SW 1271 (cell line): ENCODE measurements at regions not wholly inside any gene's neighbourhood (a gene's known extent, or its start where the extent isn't known, plus 50 kb on each side); places are given as distances from the start of the nearest gene placed in this dataset.
"Not testable (repeated sequence)": the region's sequence is repeated elsewhere in the genome, so short reads cannot be mapped to it uniquely, and the experiment has no call there.

ENCODE experiments used
- DNase-seq, 2 experiments: peaks; one replicate each; lab custom pipeline; 2025; lab: John Stamatoyannopoulos, UW

GRCh38 chr3:102682741-102683140 is 247.9 kb downstream of the ZPLD1 start:
- no peak for DNase-seq

GRCh38 chr3:102686792-102687191 is 252.0 kb downstream of the ZPLD1 start:
- no peak for DNase-seq

DNA sequence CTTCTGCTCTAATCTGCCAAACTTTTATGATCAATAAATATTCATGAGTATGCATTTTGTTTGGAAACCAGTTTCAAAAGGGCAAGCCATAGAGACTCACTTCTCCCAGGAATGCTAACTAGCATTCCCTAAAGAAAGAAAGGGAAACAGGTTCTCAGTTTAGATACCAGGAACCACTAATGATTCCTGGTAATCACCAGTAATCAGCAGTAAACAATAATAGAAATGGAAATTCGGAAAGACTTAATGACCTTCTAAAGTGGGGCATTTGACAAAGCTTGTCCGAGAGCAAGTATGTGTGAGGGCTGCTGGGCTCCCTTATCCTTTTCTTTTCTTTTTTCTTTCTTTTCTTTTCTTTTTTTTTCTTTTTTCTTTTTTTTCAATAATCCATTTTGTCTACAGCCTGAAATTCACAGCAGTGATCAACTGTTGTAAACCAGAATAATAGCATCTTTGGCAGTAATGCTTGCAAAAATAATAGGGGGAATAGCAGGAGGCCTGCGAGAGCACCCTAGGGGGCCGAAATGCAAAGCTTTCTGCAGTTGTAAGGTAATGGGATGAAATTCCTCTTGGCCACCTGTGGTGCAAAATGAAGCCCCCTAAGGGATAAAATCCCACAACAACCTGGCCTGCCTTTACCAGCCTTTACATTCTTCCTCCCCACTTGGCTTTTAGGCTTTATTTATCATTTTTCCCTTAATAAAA is 253.2 kb downstream of the ZPLD1 start:
- no peak for DNase-seq

DNA sequence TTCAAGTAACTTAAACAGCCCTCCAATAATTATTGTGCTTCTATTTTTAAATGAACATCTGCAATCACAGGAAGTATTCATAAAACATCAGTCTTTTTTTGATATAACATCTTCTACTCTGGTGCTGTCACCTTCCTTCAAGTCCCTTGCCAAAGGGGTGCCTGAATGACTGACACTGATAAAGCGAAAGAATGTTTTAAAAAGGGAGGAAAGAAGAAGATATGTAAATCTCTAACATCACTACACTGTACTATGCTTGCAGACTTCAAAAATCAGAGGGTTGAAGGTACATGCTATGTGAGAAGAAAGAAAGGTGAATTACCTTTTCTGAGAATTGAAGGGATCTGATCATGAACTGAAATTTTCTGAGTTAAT is 253.7 kb downstream of the ZPLD1 start:
- DNase-seq = no peak

DNA sequence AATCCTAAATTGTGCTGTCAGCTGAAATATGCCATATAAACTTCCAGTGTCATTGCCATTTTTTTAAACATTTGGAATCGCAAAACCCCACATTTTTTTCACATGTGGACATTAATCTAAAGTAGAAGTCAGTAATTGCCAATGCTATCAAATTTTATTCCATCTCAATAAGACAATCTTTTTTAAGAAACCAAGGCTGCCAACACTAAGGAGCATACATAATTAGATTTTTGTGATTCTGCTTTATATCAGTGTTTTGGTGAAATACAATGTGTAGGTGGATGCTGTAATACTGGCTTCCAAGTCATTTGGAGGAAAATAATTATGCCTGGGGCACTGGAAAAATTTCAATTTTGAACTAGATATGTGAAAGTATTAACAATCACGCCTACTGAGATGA is 256.7 kb downstream of the ZPLD1 start:
- DNase-seq = no peak

DNA sequence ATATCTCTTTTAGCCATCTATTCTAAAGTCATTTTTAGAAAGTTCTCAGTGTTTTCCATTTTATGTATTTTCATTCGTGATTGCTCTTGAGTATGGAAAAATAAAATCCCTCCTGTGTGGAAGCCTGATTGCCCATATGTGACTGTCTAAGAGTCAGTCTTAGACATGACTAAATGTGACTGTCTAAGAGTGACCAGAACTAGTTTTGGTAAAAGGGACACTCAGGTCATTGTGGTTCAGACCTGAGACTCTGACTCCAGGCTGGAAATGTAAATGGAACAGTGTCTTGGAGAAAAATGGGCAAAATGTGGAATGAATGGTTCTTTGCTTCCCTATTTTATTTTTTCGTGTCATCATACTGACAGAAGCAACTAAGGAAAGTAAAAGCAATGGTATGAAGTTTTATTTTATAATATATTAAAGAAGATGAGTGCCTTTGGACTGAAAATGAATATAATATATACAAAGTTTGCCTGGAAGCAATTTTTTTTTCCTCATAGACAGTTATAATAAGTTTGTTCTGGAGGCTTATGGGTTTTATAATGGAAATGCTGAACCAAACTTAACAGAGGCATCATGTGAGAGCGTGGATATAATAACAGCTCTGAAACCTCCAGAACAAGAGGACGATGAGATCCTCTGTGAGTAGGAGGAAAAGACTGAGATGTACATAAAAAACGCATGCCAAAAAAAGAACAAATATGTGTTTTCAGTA is 264.4 kb downstream of the ZPLD1 start:
- no peak for DNase-seq

DNA sequence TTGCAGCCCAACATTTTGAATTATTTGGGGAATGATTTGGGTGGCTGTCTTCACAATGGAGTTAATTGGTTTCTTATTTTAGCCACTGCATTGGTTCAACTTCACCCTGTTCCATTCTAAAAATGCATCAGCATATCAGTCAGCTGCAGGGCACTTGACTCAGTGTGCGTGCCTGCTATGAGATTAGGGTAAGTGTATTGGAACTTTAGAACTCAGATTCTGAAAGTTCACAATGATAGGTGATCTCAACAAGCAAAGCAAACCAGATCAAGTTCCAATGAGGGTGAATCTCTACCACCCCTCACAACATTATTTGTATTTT is 265.0 kb downstream of the ZPLD1 start:
- DNase-seq = no peak

DNA sequence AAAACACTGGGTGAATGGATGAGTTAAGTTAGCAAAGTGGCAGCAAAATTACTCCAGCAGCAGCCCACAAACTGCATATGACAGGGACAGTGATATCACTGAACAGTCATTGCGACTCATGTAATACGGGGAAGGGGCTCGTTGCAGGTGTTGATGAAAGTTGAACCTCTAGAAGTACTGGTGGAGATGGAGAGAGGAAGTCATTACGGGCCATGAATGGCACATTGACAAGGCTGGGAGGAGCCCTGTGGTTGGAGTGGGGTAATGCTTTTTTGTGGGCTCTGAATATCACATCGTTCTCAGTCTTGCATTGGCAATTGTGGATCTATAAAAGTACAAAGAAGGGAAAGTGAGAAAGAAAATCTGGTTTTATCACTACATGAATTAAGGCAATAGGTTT is 278.1 kb downstream of the ZPLD1 start:
- no peak for DNase-seq

GRCh38 chr3:102714567-102714966 is 279.8 kb downstream of the ZPLD1 start:
- DNase-seq = no peak

- DNase-seq = no peak
Measured at GRCh38 chr3:102715030-102715697, 280.3 kb downstream of the ZPLD1 start.

- DNase-seq = no peak
Measured at GRCh38 chr3:102718651-102719050, 283.8 kb downstream of the ZPLD1 start.

- no peak for DNase-seq
Measured at GRCh38 chr3:102722317-102722716, 287.5 kb downstream of the ZPLD1 start.

DNA sequence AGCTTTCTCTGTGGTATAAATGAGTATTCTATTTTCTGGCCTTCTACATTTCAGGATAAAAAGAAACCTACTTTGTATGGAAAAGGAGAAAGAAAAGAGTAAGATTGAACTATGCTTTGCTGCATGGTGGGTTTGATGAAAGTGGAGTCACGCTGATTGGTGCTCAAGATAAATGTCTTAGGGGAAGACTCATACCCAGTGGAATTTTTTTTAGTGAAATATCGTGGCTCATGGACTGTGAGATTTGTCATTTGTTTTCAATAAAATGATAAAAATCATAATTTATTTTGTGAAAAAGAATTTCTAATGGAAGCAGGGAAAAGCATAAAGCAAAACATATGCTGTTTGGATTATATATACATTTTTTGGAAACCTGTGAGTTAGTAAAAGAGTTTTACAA is 292.5 kb downstream of the ZPLD1 start:
- no peak for DNase-seq

- not testable (repeated sequence) for DNase-seq
Measured at GRCh38 chr3:102732581-102732980, 297.8 kb downstream of the ZPLD1 start.

DNA sequence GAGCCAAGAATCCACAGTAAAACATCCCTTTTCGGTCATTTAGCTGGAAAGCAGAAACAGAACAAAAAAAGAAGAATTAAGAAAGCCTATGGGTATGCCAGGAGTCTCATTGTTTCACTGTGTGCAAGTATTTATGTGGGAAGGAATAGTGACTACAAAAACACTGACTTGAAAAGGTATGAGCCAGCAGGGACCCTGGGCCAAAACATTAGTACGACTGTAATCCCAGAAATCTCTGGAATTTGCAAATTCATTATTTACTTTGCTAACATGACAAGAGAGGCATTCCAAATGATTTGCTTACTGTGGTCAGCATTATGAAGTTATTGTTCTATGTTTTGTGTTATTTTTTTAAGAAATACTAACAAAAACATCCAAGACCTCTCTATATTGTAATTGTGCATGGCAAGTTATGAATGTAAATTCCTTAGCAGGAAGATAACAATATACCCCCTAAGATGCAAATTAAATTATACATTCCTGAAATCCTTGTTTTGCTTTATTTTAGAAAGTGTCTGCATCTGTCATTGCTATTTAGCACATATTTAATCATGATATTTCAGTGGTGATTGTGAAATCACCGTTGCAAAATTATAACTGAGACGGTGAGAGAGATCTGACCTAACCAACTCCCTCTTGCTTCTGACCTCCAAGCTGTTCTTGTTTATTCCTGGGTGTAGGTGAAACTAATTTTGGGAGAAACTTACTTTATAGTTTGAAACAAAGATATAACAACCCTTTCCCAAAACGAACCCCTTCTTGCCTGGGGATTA is 299.2 kb downstream of the ZPLD1 start:
- DNase-seq = peak in 1 of 2 experiments; percentile 24

GRCh38 chr3:102735311-102735710 is 300.5 kb downstream of the ZPLD1 start:
- no peak for DNase-seq

GRCh38 chr3:102736288-102736974 is 301.6 kb downstream of the ZPLD1 start:
- DNase-seq = no peak

DNA sequence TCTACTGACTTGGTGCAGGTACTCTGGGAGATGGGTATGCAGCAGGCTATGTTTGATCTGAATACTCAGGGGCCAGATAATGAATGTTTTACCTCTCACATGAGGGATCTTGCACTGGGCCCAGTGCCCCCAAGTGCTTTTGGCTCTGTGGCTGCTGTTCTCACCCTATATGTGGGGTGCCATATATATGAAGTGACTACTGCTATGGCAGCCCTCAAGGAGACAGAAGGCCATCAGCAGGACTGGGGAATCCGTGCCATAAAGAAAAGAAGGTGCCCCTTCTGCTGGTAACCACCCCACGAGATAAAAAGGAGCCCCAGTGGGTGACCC is 302.1 kb downstream of the ZPLD1 start:
- DNase-seq = no peak

DNA sequence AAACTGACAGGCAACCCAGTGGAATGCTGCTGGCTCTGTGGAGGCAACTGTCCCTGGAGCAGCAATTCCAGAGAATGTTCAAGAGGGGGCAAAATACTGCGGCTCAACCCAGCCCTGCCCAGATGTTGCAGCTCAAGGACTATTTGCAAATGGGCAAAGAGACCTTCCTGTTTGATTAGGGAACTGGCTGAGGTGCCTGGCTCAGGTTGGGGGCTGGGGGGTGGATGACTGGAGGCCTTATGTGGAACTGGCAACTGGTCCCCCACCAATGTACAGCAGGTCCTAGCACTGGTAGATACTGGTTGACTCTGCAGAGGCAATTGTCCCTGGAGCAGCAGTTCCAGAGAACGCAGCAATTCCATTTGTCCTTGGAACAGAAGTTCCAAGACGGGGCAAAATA is 302.5 kb downstream of the ZPLD1 start:
- DNase-seq = no peak

GRCh38 chr3:102741105-102741504 is 306.3 kb downstream of the ZPLD1 start:
- peak in 1 of 2 experiments; percentile 2 for DNase-seq

DNA sequence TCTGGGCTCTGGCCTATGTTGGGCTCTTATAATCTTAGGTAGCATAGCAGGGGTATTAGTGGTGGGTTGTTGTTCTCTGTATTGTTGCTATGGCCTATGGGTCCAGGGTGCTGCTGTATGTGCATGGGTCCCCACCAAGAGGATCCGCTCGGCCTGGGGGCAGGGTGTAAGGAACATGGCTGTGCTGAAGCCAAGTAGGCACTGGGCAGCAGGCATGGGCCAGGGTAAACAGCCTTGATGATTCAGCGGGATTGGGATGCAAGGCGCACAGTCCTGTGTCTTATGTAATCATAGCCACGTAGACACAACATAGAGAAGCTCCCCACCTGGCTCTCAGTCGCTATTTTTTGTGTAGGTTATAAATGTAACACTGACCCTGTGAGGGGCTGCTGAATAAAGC is 306.9 kb downstream of the ZPLD1 start:
- DNase-seq = no peak

DNA sequence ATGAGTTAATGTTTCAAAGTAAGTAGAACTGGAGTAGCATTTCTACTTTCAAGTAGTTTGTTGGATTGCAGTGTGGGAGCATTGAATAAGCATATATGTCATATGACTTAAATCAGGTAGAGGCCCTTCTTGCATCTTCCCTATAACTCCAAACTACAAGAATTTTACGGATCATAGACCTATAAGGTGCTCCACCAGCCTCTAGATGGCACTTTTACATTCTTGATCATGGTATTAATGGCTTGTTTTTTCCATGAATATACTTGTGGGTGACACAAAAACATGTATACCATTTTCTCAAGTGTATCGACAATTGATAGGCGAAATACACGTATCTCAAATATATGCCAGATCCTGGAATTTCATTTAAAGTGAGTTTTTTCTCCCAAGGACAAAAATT is 311.1 kb downstream of the ZPLD1 start:
- DNase-seq = peak in 1 of 2 experiments; percentile 26
